ENCODE measurements at regions not wholly inside any gene's neighbourhood (a gene's known extent, or its start where the extent isn't known, plus 50 kb on each side); places are given as distances from the start of the nearest gene placed in this dataset.

GRCh38 chr15:59945036-59945435 lies 59.1 kb upstream of the FOXB1 start:
- no peak for TF ChIP-seq REST (IDR thresholded peaks at IDR 0.05; ENCODE audit: insufficient read depth in 1 of 2, low read depth in 2 of 2, low read length in 2 of 2)

- TF ChIP-seq SIN3A (IDR thresholded peaks at IDR 0.05; ENCODE audit: borderline replicate concordance, insufficient read depth, low read length) (no peak), POLR2AphosphoS5 (IDR thresholded peaks at IDR 0.05; ENCODE audit: low read depth, low read length) (no peak), TAF1 (IDR thresholded peaks at IDR 0.05; ENCODE audit: borderline replicate concordance, insufficient read depth, low read length) (no peak), REST (IDR thresholded peaks at IDR 0.05; ENCODE audit: insufficient read depth in 1 of 2, low read depth in 2 of 2, low read length in 2 of 2) (no peak), FOXP2 (optimal IDR thresholded peaks at IDR 0.05; ENCODE audit: borderline replicate concordance, extremely low read depth, extremely low read length, insufficient read depth) (no peak)
Measured at GRCh38 chr15:59941612-59942011, 62.5 kb upstream of the FOXB1 start.

GRCh38 chr15:59940928-59941327 lies 63.2 kb upstream of the FOXB1 start:
- TF ChIP-seq TAF1 (IDR thresholded peaks at IDR 0.05; ENCODE audit: borderline replicate concordance, insufficient read depth, low read length) (no peak), FOXP2 (optimal IDR thresholded peaks at IDR 0.05; ENCODE audit: borderline replicate concordance, extremely low read depth, extremely low read length, insufficient read depth) (no peak), SIN3A (IDR thresholded peaks at IDR 0.05; ENCODE audit: borderline replicate concordance, insufficient read depth, low read length) (no peak), REST (IDR thresholded peaks at IDR 0.05; ENCODE audit: insufficient read depth in 1 of 2, low read depth in 2 of 2, low read length in 2 of 2) (no peak), POLR2AphosphoS5 (IDR thresholded peaks at IDR 0.05; ENCODE audit: low read depth, low read length) (no peak)

- TF ChIP-seq REST (IDR thresholded peaks at IDR 0.05; ENCODE audit: insufficient read depth in 1 of 2, low read depth in 2 of 2, low read length in 2 of 2) (no peak), FOXP2 (optimal IDR thresholded peaks at IDR 0.05; ENCODE audit: borderline replicate concordance, extremely low read depth, extremely low read length, insufficient read depth) (no peak), POLR2AphosphoS5 (IDR thresholded peaks at IDR 0.05; ENCODE audit: low read depth, low read length) (no peak), SIN3A (IDR thresholded peaks at IDR 0.05; ENCODE audit: borderline replicate concordance, insufficient read depth, low read length) (no peak), TAF1 (IDR thresholded peaks at IDR 0.05; ENCODE audit: borderline replicate concordance, insufficient read depth, low read length) (no peak)
Measured at GRCh38 chr15:59940456-59940855, 63.7 kb upstream of the FOXB1 start.

- TF ChIP-seq REST (IDR thresholded peaks at IDR 0.05; ENCODE audit: insufficient read depth in 1 of 2, low read depth in 2 of 2, low read length in 2 of 2): no peak
- TF ChIP-seq TAF1 (IDR thresholded peaks at IDR 0.05; ENCODE audit: borderline replicate concordance, insufficient read depth, low read length): no peak
- TF ChIP-seq FOXP2 (optimal IDR thresholded peaks at IDR 0.05; ENCODE audit: borderline replicate concordance, extremely low read depth, extremely low read length, insufficient read depth): no peak
- TF ChIP-seq SIN3A (IDR thresholded peaks at IDR 0.05; ENCODE audit: borderline replicate concordance, insufficient read depth, low read length): no peak
- no peak for TF ChIP-seq POLR2AphosphoS5 (IDR thresholded peaks at IDR 0.05; ENCODE audit: low read depth, low read length)
Measured at GRCh38 chr15:59936741-59937140, 67.4 kb upstream of the FOXB1 start.
